ENCODE measurements at regions not wholly inside any gene's neighbourhood (a gene's known extent, or its start where the extent isn't known, plus 50 kb on each side); places are given as distances from the start of the nearest gene placed in this dataset.
A peak's percentile ranks its signal among the peaks of the same experiment; 100 is the strongest.
"Not testable (repeated sequence)": the region's sequence is repeated elsewhere in the genome, so short reads cannot be mapped to it uniquely, and the experiment has no call there.

DNA sequence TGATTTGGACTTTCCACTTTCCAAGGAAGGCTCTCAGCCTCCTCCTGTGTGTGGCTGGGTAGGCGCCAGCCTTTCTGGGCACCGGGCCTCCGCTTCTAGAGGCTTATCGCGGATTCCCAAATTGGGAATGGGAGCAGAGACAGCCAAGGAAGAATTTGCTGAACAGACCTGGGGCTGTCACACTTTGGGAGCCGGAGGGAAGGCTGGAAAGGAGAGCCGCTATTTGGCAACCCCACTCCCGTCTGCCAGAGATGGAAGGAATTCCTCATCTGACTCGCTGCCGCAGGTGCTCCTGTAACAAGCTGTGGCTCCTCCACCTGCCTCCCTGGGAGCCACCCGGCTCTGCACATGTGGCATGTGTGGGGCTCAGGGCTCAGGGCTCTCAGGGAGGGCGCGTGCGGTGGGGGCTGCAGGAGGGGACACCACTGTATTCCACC lies 50.8 kb upstream of the ECHDC3 start:
- no peak overlapping the region for H3K4me3 ChIP-seq
- TF ChIP-seq, protein P1, sequence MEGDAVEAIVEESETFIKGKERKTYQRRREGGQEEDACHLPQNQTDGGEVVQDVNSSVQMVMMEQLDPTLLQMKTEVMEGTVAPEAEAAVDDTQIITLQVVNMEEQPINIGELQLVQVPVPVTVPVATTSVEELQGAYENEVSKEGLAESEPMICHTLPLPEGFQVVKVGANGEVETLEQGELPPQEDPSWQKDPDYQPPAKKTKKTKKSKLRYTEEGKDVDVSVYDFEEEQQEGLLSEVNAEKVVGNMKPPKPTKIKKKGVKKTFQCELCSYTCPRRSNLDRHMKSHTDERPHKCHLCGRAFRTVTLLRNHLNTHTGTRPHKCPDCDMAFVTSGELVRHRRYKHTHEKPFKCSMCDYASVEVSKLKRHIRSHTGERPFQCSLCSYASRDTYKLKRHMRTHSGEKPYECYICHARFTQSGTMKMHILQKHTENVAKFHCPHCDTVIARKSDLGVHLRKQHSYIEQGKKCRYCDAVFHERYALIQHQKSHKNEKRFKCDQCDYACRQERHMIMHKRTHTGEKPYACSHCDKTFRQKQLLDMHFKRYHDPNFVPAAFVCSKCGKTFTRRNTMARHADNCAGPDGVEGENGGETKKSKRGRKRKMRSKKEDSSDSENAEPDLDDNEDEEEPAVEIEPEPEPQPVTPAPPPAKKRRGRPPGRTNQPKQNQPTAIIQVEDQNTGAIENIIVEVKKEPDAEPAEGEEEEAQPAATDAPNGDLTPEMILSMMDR (IDR thresholded peaks at IDR 0.05), result no peak
- H3K27ac ChIP-seq, result no peak overlapping the region
- no peak for DNase-seq (ENCODE audit: low spot score)

- DNase-seq (ENCODE audit: low spot score), result no peak
- TF ChIP-seq, protein P1 (IDR thresholded peaks at IDR 0.05), result no peak
- Histone ChIP-seq H3K27ac (no peak overlapping the region), H3K4me3 (no peak overlapping the region)
These were observed 52.0 kb upstream of the ECHDC3 start for GRCh38 chr10:11689945-11690736.

- not testable (repeated sequence) for H3K4me3 ChIP-seq; H3K27ac ChIP-seq; DNase-seq (ENCODE audit: low spot score)
These were observed 53.8 kb upstream of the ECHDC3 start for GRCh38 chr10:11688448-11688795.

DNA sequence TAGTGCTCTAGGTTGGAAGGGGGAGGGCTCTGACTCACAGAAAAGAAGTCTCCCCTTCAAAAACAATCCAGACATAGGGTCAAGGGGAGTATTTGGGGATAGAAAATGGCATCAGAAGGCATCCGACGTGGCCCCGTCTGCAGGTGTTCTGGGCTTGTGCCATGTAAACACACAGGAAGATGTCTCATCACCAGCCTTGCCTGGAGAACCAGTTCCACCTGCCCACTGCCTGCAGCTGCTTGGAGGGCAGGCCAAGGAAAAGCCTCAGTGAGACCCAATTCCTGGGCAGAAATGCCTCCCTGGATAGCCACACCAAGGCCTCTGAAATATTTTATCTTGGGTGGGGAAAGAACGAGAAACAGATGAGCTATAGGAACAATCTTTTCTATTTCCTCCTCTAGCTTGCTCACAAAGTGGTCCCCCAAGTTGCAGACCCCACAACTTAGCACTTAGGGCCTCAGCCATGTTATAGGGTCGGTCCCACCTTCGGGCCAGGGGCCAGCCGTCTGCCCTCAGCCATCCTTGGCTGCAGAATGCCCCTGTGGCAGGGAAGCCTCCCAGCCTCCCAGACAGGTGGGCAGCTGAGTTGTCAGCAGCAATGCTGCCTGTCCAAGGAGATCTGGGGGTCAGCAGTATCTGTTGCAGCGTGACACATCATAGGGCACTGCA lies 54.3 kb upstream of the ECHDC3 start:
- TF ChIP-seq, protein P1 (IDR thresholded peaks at IDR 0.05), result no peak
- DNase-seq (ENCODE audit: low spot score), result no peak
- Histone ChIP-seq H3K4me3 (no peak overlapping the region), H3K27ac (no peak overlapping the region)

DNA sequence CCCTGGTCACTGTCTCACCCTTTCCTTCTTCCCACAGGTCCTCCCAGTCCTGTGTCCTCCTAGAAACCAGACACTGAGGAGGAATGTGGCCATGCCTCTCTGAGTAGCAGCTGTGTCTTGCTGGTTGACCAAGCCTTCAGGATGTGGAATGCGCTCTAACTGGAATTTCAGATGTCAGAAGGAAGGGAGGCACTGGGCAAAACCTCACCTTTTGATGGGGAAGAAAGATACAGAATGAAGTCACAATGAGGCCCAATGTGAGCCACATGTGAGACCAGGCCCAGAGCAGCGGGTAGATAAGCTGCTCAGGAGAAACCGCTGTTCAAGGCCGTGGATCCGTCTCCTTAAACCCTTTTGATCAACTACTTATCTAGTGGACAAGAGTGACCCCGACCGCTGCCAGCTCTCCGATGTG lies 54.8 kb upstream of the ECHDC3 start:
- TF ChIP-seq, protein P1 (IDR thresholded peaks at IDR 0.05), result no peak
- H3K27ac ChIP-seq, result no peak overlapping the region

GRCh38 chr10:11685787-11686218 lies 56.4 kb upstream of the ECHDC3 start:
- no peak for DNase-seq (ENCODE audit: low spot score)
- no peak overlapping the region for H3K27ac ChIP-seq
- H3K4me3 ChIP-seq, result no peak overlapping the region
- TF ChIP-seq, protein P1 (IDR thresholded peaks at IDR 0.05), result no peak

More for the DNA sequence above, 54.8 kb upstream of the ECHDC3 start:
- DNase-seq (ENCODE audit: low spot score), result no peak
- H3K4me3 ChIP-seq, result no peak overlapping the region

DNA sequence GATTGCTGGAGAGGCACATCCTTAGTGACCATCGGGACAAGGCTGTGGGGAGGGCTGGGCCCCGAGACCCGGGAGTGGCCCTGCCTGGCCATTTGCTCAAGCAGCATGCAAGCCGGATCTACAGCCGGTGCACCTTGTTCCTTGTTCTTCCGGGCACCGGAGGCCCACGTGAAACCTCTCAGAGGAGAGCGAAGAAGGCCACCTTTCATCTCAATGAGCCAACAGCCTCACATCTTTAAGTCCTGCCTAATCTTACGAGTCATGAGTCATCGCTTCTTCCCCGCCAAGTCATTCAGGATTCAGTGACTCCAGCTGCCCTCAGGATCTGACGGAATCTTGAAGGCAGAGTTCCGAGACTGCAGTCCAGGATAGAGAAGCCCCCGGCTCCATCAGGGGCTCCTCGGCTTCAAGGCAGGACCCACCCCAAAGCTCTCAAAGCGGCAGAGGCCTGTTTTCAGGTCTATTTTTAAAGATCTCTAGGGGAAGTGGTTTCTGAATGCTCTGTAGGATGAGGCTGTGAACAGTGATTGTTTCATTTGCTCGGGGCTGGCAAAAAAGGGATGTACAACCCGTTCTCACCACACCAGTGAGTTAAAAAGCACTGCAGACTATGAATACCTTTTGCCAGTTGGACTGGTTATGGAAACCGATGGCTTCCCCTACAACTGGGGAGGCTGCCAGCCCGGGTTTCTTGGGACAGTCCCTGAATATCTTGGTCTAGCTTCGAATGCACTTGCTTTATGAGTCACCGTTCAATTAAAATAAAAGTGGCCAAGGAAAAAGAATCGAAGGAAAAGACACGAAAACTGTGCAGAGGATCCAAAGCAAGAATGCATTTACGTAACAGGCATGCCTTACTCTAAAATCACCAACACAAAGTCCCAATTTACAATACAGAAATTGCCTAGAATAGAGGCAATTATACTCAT lies 57.2 kb upstream of the ECHDC3 start:
- DNase-seq (ENCODE audit: low spot score), result no peak
- peak overlapping the region; percentile 66 to 71 for H3K27ac ChIP-seq
- H3K4me3 ChIP-seq, result peak overlapping the region; percentile 65
- TF ChIP-seq, protein P1 (IDR thresholded peaks at IDR 0.05), result no peak

- peak overlapping the region; percentile 65 for H3K4me3 ChIP-seq
- DNase-seq (ENCODE audit: low spot score), result not testable (repeated sequence)
- H3K27ac ChIP-seq, result peak overlapping the region in 1 of 2 donors; percentile 71
These were observed 57.9 kb upstream of the ECHDC3 start for GRCh38 chr10:11684341-11684716.

Measured in coronary artery (tissue), 2 donors.